B cell (primary cell): ENCODE measurements at regions not wholly inside any gene's neighbourhood (a gene's known extent, or its start where the extent isn't known, plus 50 kb on each side); places are given as distances from the start of the nearest gene placed in this dataset.

Source experiments
- CTCF ChIP-seq: fragments of 200-600 bp; IDR thresholded peaks from one replicate; pipeline ENCODE4 v1.8.0; 2022; ENCODE audit warnings: antibody characterized with exemption, mild to moderate bottlenecking
- EZH2 ChIP-seq: IDR thresholded peaks from 2 replicates; pipeline ENCODE4 v1.6.1; 2012; ENCODE audit warnings: borderline replicate concordance, low read depth, mild to moderate bottlenecking, moderate library complexity, low read length; ENCODE audit not compliant: insufficient read depth, poor library complexity, severe bottlenecking

GRCh38 chr4:45472490-45472889 lies 651.4 kb downstream of the GABRG1 start:
- TF ChIP-seq CTCF: no peak
- TF ChIP-seq EZH2: no peak
